ENCODE measurements at regions not wholly inside any gene's neighbourhood (a gene's known extent, or its start where the extent isn't known, plus 50 kb on each side); places are given as distances from the start of the nearest gene placed in this dataset.

GRCh38 chr18:46378126-46378863 is 274.1 kb downstream of the HAUS1 start:
- Histone ChIP-seq H3K27ac (no peak overlapping the region), H3K9me3 (no peaks in the 10 kb centered on the region), H3K4me3 (no peak overlapping the region), H3K36me3 (no peaks in the 10 kb centered on the region), H3K27me3 (peaks cover 3% of the 10 kb centered on the region), H3K4me1 (no peaks in the 10 kb centered on the region)
- no peak for DNase-seq
- TF ChIP-seq EP300 (IDR thresholded peaks at IDR 0.05; ENCODE audit: low read depth), result no peak
- no peak for TF ChIP-seq POLR2A (IDR thresholded peaks at IDR 0.05)
- TF ChIP-seq CTCF (IDR thresholded peaks at IDR 0.05), result no peak
- no peak for TF ChIP-seq POLR2AphosphoS5 (IDR thresholded peaks at IDR 0.05)
- in situ Hi-C loops (cut with MboI; ENCODE audit: low pct_ligation_motif_present in 1 of 4, low pct_unique_long_range_greater_than_20kb in 1 of 4, low sequenced_read_pairs in 3 of 4), result no loop called here
- intact Hi-C loops (cut with DNase I; ENCODE audit: low total_unique reads), result no loop called here
- 69% methylated on average over 12 of the region's 12 CpGs; no CpG with 5 or more reads in 1 of the 2 donors for WGBS, 2 donors (ENCODE audit: low coverage in 1 of 2)

GRCh38 chr18:46378864-46379207 is 274.7 kb downstream of the HAUS1 start:
- WGBS, 2 donors (ENCODE audit: low coverage in 1 of 2), result 70 to 73% methylated on average over 2 to 4 of the region's 4 CpGs
- Histone ChIP-seq H3K27ac (no peak overlapping the region), H3K9me3 (no peaks in the 10 kb centered on the region), H3K27me3 (peaks cover 3% of the 10 kb centered on the region), H3K36me3 (no peaks in the 10 kb centered on the region), H3K4me3 (no peak overlapping the region), H3K4me1 (no peaks in the 10 kb centered on the region)
- intact Hi-C loops (cut with DNase I; ENCODE audit: low total_unique reads) (no loop called here), in situ Hi-C loops (cut with MboI; ENCODE audit: low pct_ligation_motif_present in 1 of 4, low pct_unique_long_range_greater_than_20kb in 1 of 4, low sequenced_read_pairs in 3 of 4) (no loop called here)
- TF ChIP-seq POLR2A (IDR thresholded peaks at IDR 0.05) (no peak), CTCF (IDR thresholded peaks at IDR 0.05) (no peak), POLR2AphosphoS5 (IDR thresholded peaks at IDR 0.05) (no peak), EP300 (IDR thresholded peaks at IDR 0.05; ENCODE audit: low read depth) (no peak)
- DNase-seq, result no peak

GRCh38 chr18:46379323-46379950 is 275.3 kb downstream of the HAUS1 start:
- no peak overlapping the region for H3K4me3 ChIP-seq
- DNase-seq, result no peak
- 76 to 78% methylated on average over 9 to 11 of the region's 11 CpGs for WGBS, 2 donors (ENCODE audit: low coverage in 1 of 2)
- TF ChIP-seq POLR2A (IDR thresholded peaks at IDR 0.05), result no peak
- no peak for TF ChIP-seq CTCF (IDR thresholded peaks at IDR 0.05)
- TF ChIP-seq EP300 (IDR thresholded peaks at IDR 0.05; ENCODE audit: low read depth), result no peak
- TF ChIP-seq POLR2AphosphoS5 (IDR thresholded peaks at IDR 0.05), result no peak
- no peaks in the 10 kb centered on the region for H3K36me3 ChIP-seq
- intact Hi-C loops (cut with DNase I; ENCODE audit: low total_unique reads), result no loop called here
- H3K27ac ChIP-seq, result no peak overlapping the region
- in situ Hi-C loops (cut with MboI; ENCODE audit: low pct_ligation_motif_present in 1 of 4, low pct_unique_long_range_greater_than_20kb in 1 of 4, low sequenced_read_pairs in 3 of 4), result no loop called here
- H3K27me3 ChIP-seq, result peaks cover 3% of the 10 kb centered on the region
- no peaks in the 10 kb centered on the region for H3K9me3 ChIP-seq
- no peaks in the 10 kb centered on the region for H3K4me1 ChIP-seq

GRCh38 chr18:46385124-46385523 is 271.9 kb downstream of the LOXHD1 start:
- intact Hi-C loops (cut with DNase I; ENCODE audit: low total_unique reads), result no loop called here
- TF ChIP-seq POLR2AphosphoS5 (IDR thresholded peaks at IDR 0.05) (no peak), POLR2A (IDR thresholded peaks at IDR 0.05) (no peak), CTCF (IDR thresholded peaks at IDR 0.05) (no peak), EP300 (IDR thresholded peaks at IDR 0.05; ENCODE audit: low read depth) (no peak)
- no peaks in the 10 kb centered on the region for H3K9me3 ChIP-seq
- in situ Hi-C loops (cut with MboI; ENCODE audit: low pct_ligation_motif_present in 1 of 4, low pct_unique_long_range_greater_than_20kb in 1 of 4, low sequenced_read_pairs in 3 of 4), result no loop called here
- H3K36me3 ChIP-seq, result no peaks in the 10 kb centered on the region
- no peaks in the 10 kb centered on the region for H3K27me3 ChIP-seq
- DNase-seq, result no peak
- peaks cover 6 to 13% (median 8%) of the 10 kb centered on the region in 4 donors for H3K4me1 ChIP-seq
- H3K4me3 ChIP-seq, result no peak overlapping the region
- 79 to 93% methylated on average over 2 of the region's 2 CpGs for WGBS, 2 donors (ENCODE audit: low coverage in 1 of 2)
- no peak overlapping the region for H3K27ac ChIP-seq
